ENCODE measurements at regions not wholly inside any gene's neighbourhood (a gene's known extent, or its start where the extent isn't known, plus 50 kb on each side); places are given as distances from the start of the nearest gene placed in this dataset.

GRCh38 chr6:119880840-119881239, 531.3 kb upstream of the MAN1A1 start:
- ATAC-seq (no peak), DNase-seq (ENCODE audit: low read depth, low spot score) (no peak)
- Histone ChIP-seq H3K4me3 (ENCODE audit: low read depth in 2 of 2, low read length in 2 of 2) (no peak overlapping the region), H3K27ac (ENCODE audit: low read length) (no peak overlapping the region), H3K9me3 (ENCODE audit: control insufficient read depth, insufficient read depth, low read depth, low read length) (no peaks in the 10 kb centered on the region), H3K4me1 (ENCODE audit: control insufficient read depth, insufficient read depth, low read length) (no peaks in the 10 kb centered on the region), H3K36me3 (ENCODE audit: control insufficient read depth, insufficient read depth, low read length) (no peaks in the 10 kb centered on the region), H3K27me3 (ENCODE audit: control insufficient read depth, insufficient read depth, low read length) (no peaks in the 10 kb centered on the region)
- ChIA-PET POLR2A (no interaction called here), CTCF (interaction anchor here (0.6 kb wide), 1 partner anchor 42 kb away, joined by 3 read pairs; no protein-coding TSS in a partner anchor)
- TF ChIP-seq SIN3A (IDR thresholded peaks at IDR 0.05; ENCODE audit: borderline replicate concordance, insufficient read depth, low read depth, low read length) (no peak), TCF7L2 (IDR thresholded peaks at IDR 0.05; ENCODE audit: low read depth, low read length) (no peak), CTCF (IDR thresholded peaks at IDR 0.05) (no peak), POLR2AphosphoS5 (IDR thresholded peaks at IDR 0.05; ENCODE audit: low read depth, low read length) (no peak)
- TF ChIP-seq, protein P1, sequence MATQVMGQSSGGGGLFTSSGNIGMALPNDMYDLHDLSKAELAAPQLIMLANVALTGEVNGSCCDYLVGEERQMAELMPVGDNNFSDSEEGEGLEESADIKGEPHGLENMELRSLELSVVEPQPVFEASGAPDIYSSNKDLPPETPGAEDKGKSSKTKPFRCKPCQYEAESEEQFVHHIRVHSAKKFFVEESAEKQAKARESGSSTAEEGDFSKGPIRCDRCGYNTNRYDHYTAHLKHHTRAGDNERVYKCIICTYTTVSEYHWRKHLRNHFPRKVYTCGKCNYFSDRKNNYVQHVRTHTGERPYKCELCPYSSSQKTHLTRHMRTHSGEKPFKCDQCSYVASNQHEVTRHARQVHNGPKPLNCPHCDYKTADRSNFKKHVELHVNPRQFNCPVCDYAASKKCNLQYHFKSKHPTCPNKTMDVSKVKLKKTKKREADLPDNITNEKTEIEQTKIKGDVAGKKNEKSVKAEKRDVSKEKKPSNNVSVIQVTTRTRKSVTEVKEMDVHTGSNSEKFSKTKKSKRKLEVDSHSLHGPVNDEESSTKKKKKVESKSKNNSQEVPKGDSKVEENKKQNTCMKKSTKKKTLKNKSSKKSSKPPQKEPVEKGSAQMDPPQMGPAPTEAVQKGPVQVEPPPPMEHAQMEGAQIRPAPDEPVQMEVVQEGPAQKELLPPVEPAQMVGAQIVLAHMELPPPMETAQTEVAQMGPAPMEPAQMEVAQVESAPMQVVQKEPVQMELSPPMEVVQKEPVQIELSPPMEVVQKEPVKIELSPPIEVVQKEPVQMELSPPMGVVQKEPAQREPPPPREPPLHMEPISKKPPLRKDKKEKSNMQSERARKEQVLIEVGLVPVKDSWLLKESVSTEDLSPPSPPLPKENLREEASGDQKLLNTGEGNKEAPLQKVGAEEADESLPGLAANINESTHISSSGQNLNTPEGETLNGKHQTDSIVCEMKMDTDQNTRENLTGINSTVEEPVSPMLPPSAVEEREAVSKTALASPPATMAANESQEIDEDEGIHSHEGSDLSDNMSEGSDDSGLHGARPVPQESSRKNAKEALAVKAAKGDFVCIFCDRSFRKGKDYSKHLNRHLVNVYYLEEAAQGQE (IDR thresholded peaks at IDR 0.05; ENCODE audit: insufficient read depth in 1 of 2, low read depth in 2 of 2, low read length in 1 of 2), result no peak
- no TSS peak for BruUV-seq (replicated peaks)
- in situ Hi-C loops (cut with HindIII; ENCODE audit: low pct_unique_long_range_greater_than_20kb, low sequenced_read_pairs), result no loop called here
- intact Hi-C loops (cut with micrococcal nuclease; ENCODE audit: unreplicated experiment), result no loop called here

- Histone ChIP-seq H3K9me3 (ENCODE audit: control insufficient read depth, insufficient read depth, low read depth, low read length) (no peaks in the 10 kb centered on the region), H3K27ac (ENCODE audit: low read length) (no peak overlapping the region), H3K36me3 (ENCODE audit: control insufficient read depth, insufficient read depth, low read length) (no peaks in the 10 kb centered on the region), H3K4me3 (ENCODE audit: low read depth in 2 of 2, low read length in 2 of 2) (no peak overlapping the region), H3K4me1 (ENCODE audit: control insufficient read depth, insufficient read depth, low read length) (no peaks in the 10 kb centered on the region), H3K27me3 (ENCODE audit: control insufficient read depth, insufficient read depth, low read length) (no peaks in the 10 kb centered on the region)
- no TSS peak for BruUV-seq (replicated peaks)
- ChIA-PET POLR2A (no interaction called here), CTCF (no interaction called here)
- DNase-seq (ENCODE audit: low read depth, low spot score) (no peak), ATAC-seq (no peak)
- in situ Hi-C loops (cut with HindIII; ENCODE audit: low pct_unique_long_range_greater_than_20kb, low sequenced_read_pairs), result no loop called here
- no peak for TF ChIP-seq SIN3A (IDR thresholded peaks at IDR 0.05; ENCODE audit: borderline replicate concordance, insufficient read depth, low read depth, low read length)
- TF ChIP-seq, protein P1 (IDR thresholded peaks at IDR 0.05; ENCODE audit: insufficient read depth in 1 of 2, low read depth in 2 of 2, low read length in 1 of 2), result no peak
- no peak for TF ChIP-seq POLR2AphosphoS5 (IDR thresholded peaks at IDR 0.05; ENCODE audit: low read depth, low read length)
- no peak for TF ChIP-seq TCF7L2 (IDR thresholded peaks at IDR 0.05; ENCODE audit: low read depth, low read length)
- no peak for TF ChIP-seq CTCF (IDR thresholded peaks at IDR 0.05)
- intact Hi-C loops (cut with micrococcal nuclease; ENCODE audit: unreplicated experiment), result no loop called here
Measured at GRCh38 chr6:119879731-119880130, 530.2 kb upstream of the MAN1A1 start.
